ENCODE measurements at regions not wholly inside any gene's neighbourhood (a gene's known extent, or its start where the extent isn't known, plus 50 kb on each side); places are given as distances from the start of the nearest gene placed in this dataset.

- Histone ChIP-seq H3K27me3 (ENCODE audit: control insufficient read depth, insufficient read depth, low read length) (no peaks in the 10 kb centered on the region), H3K4me1 (ENCODE audit: control insufficient read depth, insufficient read depth, low read length) (no peaks in the 10 kb centered on the region), H3K36me3 (ENCODE audit: control insufficient read depth, insufficient read depth, low read length) (no peaks in the 10 kb centered on the region), H3K9me3 (ENCODE audit: control insufficient read depth, insufficient read depth, low read depth, low read length) (no peaks in the 10 kb centered on the region), H3K27ac (ENCODE audit: low read length) (no peak overlapping the region), H3K4me3 (ENCODE audit: low read depth in 2 of 2, low read length in 2 of 2) (no peak overlapping the region)
- CTCF ChIA-PET: no interaction called here
- in situ Hi-C loops (cut with HindIII; ENCODE audit: low pct_unique_long_range_greater_than_20kb, low sequenced_read_pairs) (no loop called here), intact Hi-C loops (cut with micrococcal nuclease; ENCODE audit: unreplicated experiment) (no loop called here)
- ATAC-seq (no peak), DNase-seq (ENCODE audit: low read depth, low spot score) (no peak)
- TF ChIP-seq SIN3A (IDR thresholded peaks at IDR 0.05; ENCODE audit: borderline replicate concordance, insufficient read depth, low read depth, low read length) (no peak), POLR2AphosphoS5 (IDR thresholded peaks at IDR 0.05; ENCODE audit: low read depth, low read length) (no peak), TCF7L2 (IDR thresholded peaks at IDR 0.05; ENCODE audit: low read depth, low read length) (no peak), CTCF (IDR thresholded peaks at IDR 0.05) (no peak)
- TF ChIP-seq, protein P1, sequence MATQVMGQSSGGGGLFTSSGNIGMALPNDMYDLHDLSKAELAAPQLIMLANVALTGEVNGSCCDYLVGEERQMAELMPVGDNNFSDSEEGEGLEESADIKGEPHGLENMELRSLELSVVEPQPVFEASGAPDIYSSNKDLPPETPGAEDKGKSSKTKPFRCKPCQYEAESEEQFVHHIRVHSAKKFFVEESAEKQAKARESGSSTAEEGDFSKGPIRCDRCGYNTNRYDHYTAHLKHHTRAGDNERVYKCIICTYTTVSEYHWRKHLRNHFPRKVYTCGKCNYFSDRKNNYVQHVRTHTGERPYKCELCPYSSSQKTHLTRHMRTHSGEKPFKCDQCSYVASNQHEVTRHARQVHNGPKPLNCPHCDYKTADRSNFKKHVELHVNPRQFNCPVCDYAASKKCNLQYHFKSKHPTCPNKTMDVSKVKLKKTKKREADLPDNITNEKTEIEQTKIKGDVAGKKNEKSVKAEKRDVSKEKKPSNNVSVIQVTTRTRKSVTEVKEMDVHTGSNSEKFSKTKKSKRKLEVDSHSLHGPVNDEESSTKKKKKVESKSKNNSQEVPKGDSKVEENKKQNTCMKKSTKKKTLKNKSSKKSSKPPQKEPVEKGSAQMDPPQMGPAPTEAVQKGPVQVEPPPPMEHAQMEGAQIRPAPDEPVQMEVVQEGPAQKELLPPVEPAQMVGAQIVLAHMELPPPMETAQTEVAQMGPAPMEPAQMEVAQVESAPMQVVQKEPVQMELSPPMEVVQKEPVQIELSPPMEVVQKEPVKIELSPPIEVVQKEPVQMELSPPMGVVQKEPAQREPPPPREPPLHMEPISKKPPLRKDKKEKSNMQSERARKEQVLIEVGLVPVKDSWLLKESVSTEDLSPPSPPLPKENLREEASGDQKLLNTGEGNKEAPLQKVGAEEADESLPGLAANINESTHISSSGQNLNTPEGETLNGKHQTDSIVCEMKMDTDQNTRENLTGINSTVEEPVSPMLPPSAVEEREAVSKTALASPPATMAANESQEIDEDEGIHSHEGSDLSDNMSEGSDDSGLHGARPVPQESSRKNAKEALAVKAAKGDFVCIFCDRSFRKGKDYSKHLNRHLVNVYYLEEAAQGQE (IDR thresholded peaks at IDR 0.05; ENCODE audit: insufficient read depth in 1 of 2, low read depth in 2 of 2, low read length in 1 of 2): no peak
- BruUV-seq (replicated peaks): no TSS peak
- POLR2A ChIA-PET: no interaction called here
Observed at GRCh38 chr2:6211236-6211635, 519.1 kb downstream of the SOX11 start.

- in situ Hi-C loops (cut with HindIII; ENCODE audit: low pct_unique_long_range_greater_than_20kb, low sequenced_read_pairs): no loop called here
- CTCF ChIA-PET: no interaction called here
- Histone ChIP-seq H3K9me3 (ENCODE audit: control insufficient read depth, insufficient read depth, low read depth, low read length) (no peaks in the 10 kb centered on the region), H3K4me3 (ENCODE audit: low read depth in 2 of 2, low read length in 2 of 2) (no peak overlapping the region), H3K36me3 (ENCODE audit: control insufficient read depth, insufficient read depth, low read length) (no peaks in the 10 kb centered on the region), H3K27me3 (ENCODE audit: control insufficient read depth, insufficient read depth, low read length) (no peaks in the 10 kb centered on the region), H3K4me1 (ENCODE audit: control insufficient read depth, insufficient read depth, low read length) (no peaks in the 10 kb centered on the region), H3K27ac (ENCODE audit: low read length) (no peak overlapping the region)
- TF ChIP-seq SIN3A (IDR thresholded peaks at IDR 0.05; ENCODE audit: borderline replicate concordance, insufficient read depth, low read depth, low read length) (no peak), POLR2AphosphoS5 (IDR thresholded peaks at IDR 0.05; ENCODE audit: low read depth, low read length) (no peak), CTCF (IDR thresholded peaks at IDR 0.05) (no peak), TCF7L2 (IDR thresholded peaks at IDR 0.05; ENCODE audit: low read depth, low read length) (no peak)
- TF ChIP-seq, protein P1 (IDR thresholded peaks at IDR 0.05; ENCODE audit: insufficient read depth in 1 of 2, low read depth in 2 of 2, low read length in 1 of 2): no peak
- ATAC-seq (no peak), DNase-seq (ENCODE audit: low read depth, low spot score) (no peak)
- no TSS peak for BruUV-seq (replicated peaks)
- intact Hi-C loops (cut with micrococcal nuclease; ENCODE audit: unreplicated experiment): no loop called here
- POLR2A ChIA-PET: no interaction called here
Observed at GRCh38 chr2:6212491-6212890, 520.3 kb downstream of the SOX11 start.
